HCT116 (cell line): ENCODE measurements at regions not wholly inside any gene's neighbourhood (a gene's known extent, or its start where the extent isn't known, plus 50 kb on each side); places are given as distances from the start of the nearest gene placed in this dataset.

Source experiments
- ATAC-seq: fragments of 200-7000 bp; cut with Tn5 transposase; 2 replicates; pipeline ENCODE4 v1.9.1; 2020; ENCODE audit warnings: mild to moderate bottlenecking, moderate library complexity
- BruUV-seq: library from RNA; stranded (reverse); fragments of 400-500 nt; replicated peaks from 2 replicates; lab custom pipeline; 2021; lab: Mats Ljungman, UMichigan
- CTCF ChIA-PET: fragments of 300-600 bp; sonication (Branson Sonifier 250); formaldehyde crosslinking; loops from one replicate; lab custom pipeline; 2021; ENCODE audit warnings: antibody characterized with exemption; lab: Charles Lee
- POLR2A ChIA-PET: fragments of 300-600, 350-600 bp; sonication (Branson Sonifier 250); formaldehyde crosslinking; loops from one replicate; lab custom pipeline; 2021; ENCODE audit warnings: antibody characterized with exemption; lab: Charles Lee
- RAD21 ChIA-PET, 2 experiments: fragments of 300-600 bp; sonication (Branson Sonifier 250); formaldehyde crosslinking; loops; one replicate each; lab custom pipeline; 2023; ENCODE audit warnings: low total read pairs in 2 of 2; ENCODE audit not compliant: uncharacterized antibody in 2 of 2, unreplicated experiment in 2 of 2, low non-redundant PET in 1 of 2; lab: Charles Lee
- DNase-seq: peaks from one replicate; pipeline ENCODE4 v3.0.0-alpha.2; 2010; ENCODE audit warnings: low read depth, low spot score
- H2AFZ ChIP-seq: fragments of 200-600 bp; shearing (Covaris generic), sonication (generic); 2 replicates; pipeline ENCODE4 v1.6.1; 2017; ENCODE audit warnings: low read depth, mixed run types, mixed read lengths, antibody characterized with exemption, low read length; ENCODE audit not compliant: poor library complexity, severe bottlenecking
- H3K27ac ChIP-seq: 2 replicates; pipeline ENCODE4 v1.5.1; 2012; ENCODE audit warnings: low read depth, low read length
- H3K27me3 ChIP-seq: fragments of 200-600 bp; sonication (generic); 2 replicates; pipeline ENCODE4 v1.6.1; 2016; ENCODE audit warnings: mixed run types, low read length, mixed read lengths; ENCODE audit not compliant: insufficient read depth
- H3K36me3 ChIP-seq, 2 experiments: fragments of 200-500 bp in 1 of 2; fragments of 200-600 bp in 1 of 2; sonication (Bioruptor generic) in 1 of 2; sonication (generic) in 1 of 2; 2 replicates each; pipeline versions ENCODE4 v1.5.1 to v1.6.1; 2014 to 2016; ENCODE audit warnings: low read length in 2 of 2, inconsistent platforms in 1 of 2, mixed read lengths in 1 of 2, mixed run types in 1 of 2; ENCODE audit not compliant: insufficient read depth in 2 of 2, control insufficient read depth in 1 of 2
- H3K4me1 ChIP-seq, 2 experiments: fragments of 200-600 bp in 1 of 2; sonication (generic) in 1 of 2; 2 replicates each; pipeline versions ENCODE4 v1.5.1 to v1.6.1; 2012 to 2017; ENCODE audit warnings: low read length in 2 of 2, inconsistent platforms in 1 of 2, mild to moderate bottlenecking in 1 of 2, mixed read lengths in 1 of 2, mixed run types in 1 of 2, moderate library complexity in 1 of 2; ENCODE audit not compliant: insufficient read depth in 2 of 2, control insufficient read depth in 1 of 2
- H3K4me2 ChIP-seq: fragments of 200-600 bp; sonication (generic); 2 replicates; pipeline ENCODE4 v1.6.1; 2017; ENCODE audit warnings: mixed run types, low read length, mixed read lengths
- H3K4me3 ChIP-seq, 2 experiments: fragments of 200-600 bp in 1 of 2; sonication (generic) in 1 of 2; replicated peaks in 1 of 2; 2 replicates each; pipeline ENCODE4 v1.5.1; 2011 to 2016; ENCODE audit warnings: low read length in 2 of 2, control low read depth in 1 of 2, low read depth in 1 of 2, mild to moderate bottlenecking in 1 of 2, mixed read lengths in 1 of 2, mixed run types in 1 of 2
- H3K79me2 ChIP-seq: fragments of 200-600 bp; sonication (generic); 2 replicates; pipeline ENCODE4 v1.6.1; 2017; ENCODE audit warnings: mild to moderate bottlenecking, mixed run types, low read length, moderate library complexity, mixed read lengths; ENCODE audit not compliant: insufficient read depth
- H3K9ac ChIP-seq: fragments of 200-600 bp; sonication (generic); 2 replicates; pipeline ENCODE4 v1.6.1; 2016; ENCODE audit warnings: low read length, mixed read lengths
- H3K9me2 ChIP-seq: fragments of 200-600 bp; sonication (generic), shearing (Covaris generic); 2 replicates; pipeline ENCODE4 v1.6.1; 2017; ENCODE audit warnings: mixed run types, mild to moderate bottlenecking, moderate library complexity; ENCODE audit not compliant: insufficient read depth
- H3K9me3 ChIP-seq, 2 experiments: fragments of 200-500 bp in 1 of 2; fragments of 200-600 bp in 1 of 2; sonication (Bioruptor generic) in 1 of 2; sonication (generic) in 1 of 2; 2 replicates each; pipeline ENCODE4 v1.6.1; 2014 to 2017; ENCODE audit warnings: low read length in 2 of 2, mixed read lengths in 2 of 2, inconsistent platforms in 1 of 2, low read depth in 1 of 2, mild to moderate bottlenecking in 1 of 2, mixed run types in 1 of 2, moderate library complexity in 1 of 2; ENCODE audit not compliant: control insufficient read depth in 1 of 2, insufficient read depth in 1 of 2
- H4K20me1 ChIP-seq: fragments of 200-600 bp; sonication (generic), shearing (Covaris generic); 2 replicates; pipeline ENCODE4 v1.6.1; 2017; ENCODE audit warnings: mixed run types, mild to moderate bottlenecking, moderate library complexity; ENCODE audit not compliant: insufficient read depth
- CEBPB ChIP-seq: IDR thresholded peaks from 2 replicates; pipeline ENCODE4 v1.6.1; 2012; ENCODE audit warnings: low read depth
- RAD21 ChIP-seq: IDR thresholded peaks from 2 replicates; pipeline ENCODE4 v1.6.1; 2012; ENCODE audit warnings: low read depth, mild to moderate bottlenecking
- TCF7L2 ChIP-seq: IDR thresholded peaks from 2 replicates; pipeline ENCODE4 v1.7.0; 2011; ENCODE audit warnings: borderline replicate concordance, inconsistent platforms; ENCODE audit not compliant: insufficient read depth, insufficient read length; ENCODE audit errors: extremely low read depth
- intact Hi-C: fragments of 100-400 bp; cut with micrococcal nuclease; formaldehyde crosslinking; loops from 2 replicates; pipeline ENCODE4 v1.10.0; 2022

GRCh38 chr13:47184321-47184720 is 287.5 kb upstream of the HTR2A start:
- no peaks in the 10 kb centered on the region for H3K9me3 ChIP-seq
- no peak overlapping the region for H3K4me3 ChIP-seq
- no peaks in the 10 kb centered on the region for H3K9me2 ChIP-seq
- no peaks in the 10 kb centered on the region; the same call in 1 of the 2 replicates for H3K27me3 ChIP-seq
- DNase-seq (no peak), ATAC-seq (no peak)
- no TSS peak for BruUV-seq
- H3K9ac ChIP-seq: no peak overlapping the region
- H3K4me2 ChIP-seq: no peak overlapping the region
- H3K27ac ChIP-seq: no peak overlapping the region
- no peaks in the 10 kb centered on the region for H3K4me1 ChIP-seq
- TF ChIP-seq RAD21: no peak
- CTCF ChIA-PET: no interaction called here
- POLR2A ChIA-PET: no interaction called here
- H3K36me3 ChIP-seq: no peaks in the 10 kb centered on the region
- no peak overlapping the region for H2AFZ ChIP-seq
- intact Hi-C loops: no loop called here
- RAD21 ChIA-PET: no interaction called here
- no peaks in the 10 kb centered on the region for H3K79me2 ChIP-seq
- no peaks in the 10 kb centered on the region for H4K20me1 ChIP-seq

GRCh38 chr13:47179321-47179720 is 282.5 kb upstream of the HTR2A start:
- ATAC-seq (no peak), DNase-seq (no peak)
- H3K4me2 ChIP-seq: no peak overlapping the region
- no peaks in the 10 kb centered on the region for H3K27me3 ChIP-seq
- H2AFZ ChIP-seq: no peak overlapping the region
- no peaks in the 10 kb centered on the region for H3K9me3 ChIP-seq
- intact Hi-C loops: no loop called here
- no peaks in the 10 kb centered on the region for H3K36me3 ChIP-seq
- BruUV-seq: no TSS peak
- H3K4me1 ChIP-seq: no peaks in the 10 kb centered on the region
- H3K9me2 ChIP-seq: no peaks in the 10 kb centered on the region
- ChIA-PET CTCF (no interaction called here), POLR2A (no interaction called here), RAD21 (no interaction called here)
- TF ChIP-seq CEBPB: no peak
- no peak for TF ChIP-seq TCF7L2
- H3K27ac ChIP-seq: no peak overlapping the region
- H3K4me3 ChIP-seq: no peak overlapping the region
- H3K79me2 ChIP-seq: no peaks in the 10 kb centered on the region
- no peak overlapping the region for H3K9ac ChIP-seq
- no peaks in the 10 kb centered on the region for H4K20me1 ChIP-seq
